ENCODE measurements at regions not wholly inside any gene's neighbourhood (a gene's known extent, or its start where the extent isn't known, plus 50 kb on each side); places are given as distances from the start of the nearest gene placed in this dataset.

GRCh38 chr2:236393581-236393980, 129.4 kb upstream of the ASB18 start:
- POLR2A ChIA-PET = no interaction called here
- peaks cover 0 to 8% (median 0%) of the 10 kb centered on the region in 9 donors for H3K9me3 Mint-ChIP-seq
- no peak for DNase-seq

GRCh38 chr2:236394571-236394970, 130.4 kb upstream of the ASB18 start:
- POLR2A ChIA-PET = no interaction called here
- no peak for DNase-seq
- H3K27ac Mint-ChIP-seq = no peak overlapping the region
- H3K4me3 Mint-ChIP-seq = no peak overlapping the region
- peaks cover 0 to 5% (median 0%) of the 10 kb centered on the region in 9 donors for H3K9me3 Mint-ChIP-seq
- H3K27me3 Mint-ChIP-seq = peaks cover 0 to 8% (median 2%) of the 10 kb centered on the region in 5 donors
- ATAC-seq = no peak
- no peaks in the 10 kb centered on the region for H3K4me1 Mint-ChIP-seq
- peaks cover 5 to 9% (median 6%) of the 10 kb centered on the region in 3 donors for H3K36me3 Mint-ChIP-seq

More at GRCh38 chr2:236393581-236393980, 129.4 kb upstream of the ASB18 start:
- Mint-ChIP-seq H3K27ac (peak overlapping the region in 2 of 10 donors; percentile 9 to 53), H3K36me3 (peaks cover 6 to 11% (median 6%) of the 10 kb centered on the region in 3 donors), H3K4me1 (no peaks in the 10 kb centered on the region), H3K4me3 (no peak overlapping the region), H3K27me3 (peaks cover 0 to 8% (median 4%) of the 10 kb centered on the region in 5 donors)
- ATAC-seq = no peak

- Mint-ChIP-seq H3K36me3 (peaks cover 4 to 7% (median 6%) of the 10 kb centered on the region in 3 donors), H3K4me3 (no peak overlapping the region), H3K9me3 (peaks cover 0 to 2% (median 0%) of the 10 kb centered on the region in 9 donors), H3K27me3 (peaks cover 0 to 8% (median 1%) of the 10 kb centered on the region in 5 donors), H3K4me1 (no peaks in the 10 kb centered on the region), H3K27ac (no peak overlapping the region)
- no peak for DNase-seq
- ATAC-seq = no peak
- POLR2A ChIA-PET = no interaction called here
Observed at GRCh38 chr2:236395067-236395466, 130.9 kb upstream of the ASB18 start.

GRCh38 chr2:236396818-236397350, 132.7 kb upstream of the ASB18 start:
- DNase-seq = no peak
- POLR2A ChIA-PET = no interaction called here
- peaks cover 0 to 2% (median 0%) of the 10 kb centered on the region in 4 donors for H3K4me1 Mint-ChIP-seq
- peaks cover under 1 to 2% (median 1%) of the 10 kb centered on the region in 3 donors for H3K36me3 Mint-ChIP-seq
- no peak for ATAC-seq
- H3K9me3 Mint-ChIP-seq = no peaks in the 10 kb centered on the region
- peaks cover 0 to 9% (median 0%) of the 10 kb centered on the region in 5 donors for H3K27me3 Mint-ChIP-seq
- no peak overlapping the region for H3K4me3 Mint-ChIP-seq
- peak overlapping the region in 1 of 10 donors; percentile 6 for H3K27ac Mint-ChIP-seq

GRCh38 chr2:236397681-236398080, 133.5 kb upstream of the ASB18 start:
- Mint-ChIP-seq H3K27ac (peak overlapping the region in 2 of 10 donors; percentile 6 to 20), H3K36me3 (no peaks in the 10 kb centered on the region), H3K4me1 (peaks cover 0 to 2% (median 0%) of the 10 kb centered on the region in 4 donors), H3K4me3 (no peak overlapping the region), H3K27me3 (peaks cover 0 to 9% (median 0%) of the 10 kb centered on the region in 5 donors), H3K9me3 (no peaks in the 10 kb centered on the region)
- ATAC-seq (no peak), DNase-seq (no peak)
- POLR2A ChIA-PET = no interaction called here

- Mint-ChIP-seq H3K9me3 (no peaks in the 10 kb centered on the region), H3K36me3 (no peaks in the 10 kb centered on the region), H3K27ac (no peak overlapping the region), H3K4me1 (peaks cover 0 to 2% (median 0%) of the 10 kb centered on the region in 4 donors), H3K27me3 (peaks cover 0 to 5% (median 0%) of the 10 kb centered on the region in 5 donors), H3K4me3 (no peak overlapping the region)
- no peak for ATAC-seq
- no peak for DNase-seq
- POLR2A ChIA-PET = no interaction called here
Observed at GRCh38 chr2:236399409-236399808, 135.2 kb upstream of the ASB18 start.

GRCh38 chr2:236400046-236400574, 135.9 kb upstream of the ASB18 start:
- Mint-ChIP-seq H3K4me3 (no peak overlapping the region), H3K9me3 (no peaks in the 10 kb centered on the region), H3K36me3 (no peaks in the 10 kb centered on the region), H3K4me1 (peaks cover 0 to 2% (median 0%) of the 10 kb centered on the region in 4 donors), H3K27ac (no peak overlapping the region), H3K27me3 (peaks cover 0 to 5% (median 0%) of the 10 kb centered on the region in 5 donors)
- POLR2A ChIA-PET = no interaction called here
- DNase-seq (no peak), ATAC-seq (no peak)

GRCh38 chr2:236400594-236401360, 136.6 kb upstream of the ASB18 start:
- DNase-seq (no peak), ATAC-seq (no peak)
- Mint-ChIP-seq H3K4me3 (no peak overlapping the region), H3K36me3 (no peaks in the 10 kb centered on the region), H3K27me3 (peaks cover 0 to 5% (median 0%) of the 10 kb centered on the region in 5 donors), H3K4me1 (peaks cover 0 to 2% (median 0%) of the 10 kb centered on the region in 4 donors), H3K27ac (peak overlapping the region in 1 of 10 donors; percentile 17), H3K9me3 (no peaks in the 10 kb centered on the region)
- POLR2A ChIA-PET = no interaction called here

- H3K9me3 Mint-ChIP-seq = no peaks in the 10 kb centered on the region
- POLR2A ChIA-PET = no interaction called here
- H3K36me3 Mint-ChIP-seq = no peaks in the 10 kb centered on the region
- peaks cover 0 to 5% (median 0%) of the 10 kb centered on the region in 5 donors for H3K27me3 Mint-ChIP-seq
- H3K4me3 Mint-ChIP-seq = no peak overlapping the region
- ATAC-seq (no peak), DNase-seq (no peak)
- no peak overlapping the region for H3K27ac Mint-ChIP-seq
- peaks cover 0 to 2% (median 0%) of the 10 kb centered on the region in 4 donors for H3K4me1 Mint-ChIP-seq
Observed at GRCh38 chr2:236402033-236402790, 138.0 kb upstream of the ASB18 start.

GRCh38 chr2:236403125-236403524, 138.9 kb upstream of the ASB18 start:
- Mint-ChIP-seq H3K4me3 (no peak overlapping the region), H3K36me3 (peaks cover 0 to 3% (median 0%) of the 10 kb centered on the region in 3 donors), H3K4me1 (peaks cover 0 to 2% (median 0%) of the 10 kb centered on the region in 4 donors), H3K27me3 (peaks cover 0 to 8% (median 0%) of the 10 kb centered on the region in 5 donors), H3K27ac (no peak overlapping the region), H3K9me3 (peaks cover 0 to 2% (median 0%) of the 10 kb centered on the region in 9 donors)
- POLR2A ChIA-PET = no interaction called here
- DNase-seq (no peak), ATAC-seq (no peak)

- Mint-ChIP-seq H3K9me3 (peaks cover 0 to 6% (median 0%) of the 10 kb centered on the region in 9 donors), H3K4me3 (no peak overlapping the region), H3K27me3 (peaks cover 0 to 8% (median 0%) of the 10 kb centered on the region in 5 donors), H3K27ac (no peak overlapping the region), H3K36me3 (peaks cover 0 to 3% (median 0%) of the 10 kb centered on the region in 3 donors), H3K4me1 (peaks cover 0 to 2% (median 0%) of the 10 kb centered on the region in 4 donors)
- POLR2A ChIA-PET = no interaction called here
- DNase-seq (no peak), ATAC-seq (no peak)
Observed at GRCh38 chr2:236403811-236404210, 139.6 kb upstream of the ASB18 start.

- Mint-ChIP-seq H3K27ac (no peak overlapping the region), H3K4me1 (peaks cover 0 to 2% (median 0%) of the 10 kb centered on the region in 4 donors), H3K9me3 (peaks cover 0 to 7% (median 0%) of the 10 kb centered on the region in 9 donors), H3K4me3 (no peak overlapping the region), H3K36me3 (peaks cover 0 to 3% (median 0%) of the 10 kb centered on the region in 3 donors), H3K27me3 (peaks cover 0 to 8% (median 0%) of the 10 kb centered on the region in 5 donors)
- DNase-seq = no peak
- POLR2A ChIA-PET = no interaction called here
- no peak for ATAC-seq
Observed at GRCh38 chr2:236404346-236404745, 140.1 kb upstream of the ASB18 start.
